Adrenal gland (tissue), 5 donors: ENCODE measurements at regions not wholly inside any gene's neighbourhood (a gene's known extent, or its start where the extent isn't known, plus 50 kb on each side); places are given as distances from the start of the nearest gene placed in this dataset.

ENCODE experiments used
- CTCF ChIP-seq, 6 experiments: fragments of 450-650 bp in 4 of 6; fragments of 200-600 bp in 2 of 6; sonication (generic) in 1 of 6; IDR thresholded peaks; 1 replicate in 5 of 6; 2 replicates in 1 of 6; pipeline versions ENCODE4 v1.5.1 to v1.8.0; 2016 to 2021; ENCODE audit warnings: antibody characterized with exemption in 6 of 6, mild to moderate bottlenecking in 2 of 6, moderate library complexity in 1 of 6
- POLR2A ChIP-seq, 2 donors: fragments of 450-650 bp; IDR thresholded peaks; one replicate each; pipeline ENCODE4 v1.6.1; 2017; ENCODE audit warnings: antibody characterized with exemption in 2 of 2, mild to moderate bottlenecking in 2 of 2, moderate library complexity in 1 of 2
- donor health status: DM: no; HTN: no; CAD: no.

GRCh38 chr2:192448881-192449280, 254.1 kb upstream of the TMEFF2 start:
- TF ChIP-seq POLR2A (IDR thresholded peaks at IDR 0.05) (no peak), CTCF (IDR thresholded peaks at IDR 0.05) (no peak)
